ENCODE measurements at regions not wholly inside any gene's neighbourhood (a gene's known extent, or its start where the extent isn't known, plus 50 kb on each side); places are given as distances from the start of the nearest gene placed in this dataset.
A peak's percentile ranks its signal among the peaks of the same experiment; 100 is the strongest.

- no peak for DNase-seq (ENCODE audit: low read depth in 1 of 2, low spot score in 1 of 2)
- Histone ChIP-seq H3K27ac (replicated peaks) (0 out of 2 replicates have a peak overlapping the region, but pooled peaks have one; percentile 7), H3K4me3 (replicated peaks; ENCODE audit: insufficient read depth, low read length) (no peak overlapping the region), H3K27me3 (ENCODE audit: insufficient read depth, poor library complexity, severe bottlenecking) (no peaks in the 10 kb centered on the region)
- TF ChIP-seq REST (IDR thresholded peaks at IDR 0.05; ENCODE audit: insufficient replicate concordance, low read depth) = no peak
- no peak for TF ChIP-seq SPI1 (IDR thresholded peaks at IDR 0.05; ENCODE audit: borderline replicate concordance, low read depth)
- TF ChIP-seq CTCF (IDR thresholded peaks at IDR 0.05; ENCODE audit: insufficient read depth, low read length) = no peak
- TF ChIP-seq POLR2AphosphoS5 (IDR thresholded peaks at IDR 0.05; ENCODE audit: low read depth) = no peak
Measured at GRCh38 chr5:149432911-149433401, 53.9 kb upstream of the IL17B start.

- H3K27ac ChIP-seq (replicated peaks) = no peak overlapping the region
- H3K4me3 ChIP-seq (replicated peaks; ENCODE audit: insufficient read depth, low read length) = no peak overlapping the region
- H3K27me3 ChIP-seq (ENCODE audit: insufficient read depth, poor library complexity, severe bottlenecking) = no peaks in the 10 kb centered on the region
- no peak for DNase-seq (ENCODE audit: low read depth in 1 of 2, low spot score in 1 of 2)
- TF ChIP-seq SPI1 (IDR thresholded peaks at IDR 0.05; ENCODE audit: borderline replicate concordance, low read depth) (no peak), GABPA (IDR thresholded peaks at IDR 0.05; ENCODE audit: low read depth) (no peak), CTCF (IDR thresholded peaks at IDR 0.05; ENCODE audit: insufficient read depth, low read length) (no peak), REST (IDR thresholded peaks at IDR 0.05; ENCODE audit: insufficient replicate concordance, low read depth) (no peak), POLR2AphosphoS5 (IDR thresholded peaks at IDR 0.05; ENCODE audit: low read depth) (no peak)
Measured at GRCh38 chr5:149432376-149432775, 53.3 kb upstream of the IL17B start.

- DNase-seq (ENCODE audit: low read depth in 1 of 2, low spot score in 1 of 2) = peak; percentile 79 to 82
- peak overlapping the region; percentile 17 for H3K4me3 ChIP-seq (replicated peaks; ENCODE audit: insufficient read depth, low read length)
- TF ChIP-seq CTCF (IDR thresholded peaks at IDR 0.05; ENCODE audit: insufficient read depth, low read length) = peak; percentile 27
- TF ChIP-seq REST (IDR thresholded peaks at IDR 0.05; ENCODE audit: insufficient replicate concordance, low read depth) = no peak
- peak; percentile 75 for TF ChIP-seq SPI1 (IDR thresholded peaks at IDR 0.05; ENCODE audit: borderline replicate concordance, low read depth)
- no peak for TF ChIP-seq POLR2AphosphoS5 (IDR thresholded peaks at IDR 0.05; ENCODE audit: low read depth)
- 0 out of 2 replicates have a peak, but pooled peaks have one; percentile 45 for TF ChIP-seq GABPA (IDR thresholded peaks at IDR 0.05; ENCODE audit: low read depth)
- H3K27ac ChIP-seq (replicated peaks) = peak overlapping the region; percentile 77
- H3K27me3 ChIP-seq (ENCODE audit: insufficient read depth, poor library complexity, severe bottlenecking) = no peaks in the 10 kb centered on the region
Measured at GRCh38 chr5:149429839-149430721, 51.0 kb upstream of the IL17B start.
